K562 (cell line): ENCODE measurements at regions not wholly inside any gene's neighbourhood (a gene's known extent, or its start where the extent isn't known, plus 50 kb on each side); places are given as distances from the start of the nearest gene placed in this dataset.

ENCODE experiments used
- ATAC-seq: fragments of 200-7000 bp; cut with Tn5 transposase; 3 replicates; pipeline ENCODE4 v1.9.1; 2020; ENCODE audit warnings: moderate library complexity
- BruUV-seq: library from RNA; stranded (reverse); fragments of 400-500 nt; replicated peaks from 2 replicates; lab custom pipeline; 2021; lab: Mats Ljungman, UMichigan
- CTCF ChIA-PET: fragments of 300-600 bp; formaldehyde crosslinking; extraction: SDS; loops from one replicate; lab custom pipeline; 2021; ENCODE audit warnings: low intra/inter-chr PET ratio; lab: Yijun Ruan, JAX
- POLR2A ChIA-PET: fragments of 300-600, 350-650 bp; sonication (Branson Sonifier 250); formaldehyde crosslinking; extraction: SDS; loops from one replicate; lab custom pipeline; 2021; ENCODE audit warnings: antibody characterized with exemption, inconsistent platforms; lab: Yijun Ruan, JAX
- DNase-seq, 4 experiments: peaks; one replicate each; pipeline versions ENCODE4 v3.0.0 to v3.0.0-alpha.2; 2011 to 2018; ENCODE audit warnings: low spot score in 3 of 4, mixed read lengths in 3 of 4; ENCODE audit errors: extremely low read depth in 1 of 4
- FAIRE-seq: peaks from 2 replicates; lab custom pipeline; 2011; peaks lifted over from hg19 to GRCh38; lab: Jason Lieb, UNC
- H2AFZ ChIP-seq: 2 replicates; pipeline ENCODE4 v1.6.0; 2011; ENCODE audit warnings: low read depth, low read length, control low read depth, inconsistent platforms
- H3K27ac ChIP-seq: fragments of 200-600 bp; 3 replicates; pipeline ENCODE4 v1.8.0; 2011; ENCODE audit warnings: low read depth, mild to moderate bottlenecking, control low read depth, inconsistent platforms, low read length, moderate library complexity, mixed read lengths; ENCODE audit errors: extremely low read depth
- H3K27me3 ChIP-seq, 2 experiments: fragments of 300-600 bp in 1 of 2; 2 replicates in 1 of 2; 3 replicates in 1 of 2; pipeline versions ENCODE4 v1.6.0 to v1.8.0; 2011; ENCODE audit warnings: inconsistent platforms in 2 of 2, low read length in 2 of 2, mild to moderate bottlenecking in 1 of 2, mixed read lengths in 1 of 2, moderate library complexity in 1 of 2; ENCODE audit not compliant: control insufficient read depth in 2 of 2, insufficient read depth in 2 of 2
- H3K36me3 ChIP-seq: fragments of 300-600 bp; 3 replicates; pipeline ENCODE4 v1.8.0; 2011; ENCODE audit warnings: mild to moderate bottlenecking, low read length, inconsistent platforms; ENCODE audit not compliant: control insufficient read depth, insufficient read depth
- H3K4me1 ChIP-seq, 2 experiments: fragments of 200-600 bp in 1 of 2; replicated peaks in 1 of 2; 2 replicates in 1 of 2; 3 replicates in 1 of 2; pipeline versions ENCODE4 v1.5.1 to v1.8.0; 2011; ENCODE audit warnings: inconsistent platforms in 2 of 2, low read length in 2 of 2, mild to moderate bottlenecking in 1 of 2, mixed read lengths in 1 of 2, moderate library complexity in 1 of 2; ENCODE audit not compliant: control insufficient read depth in 2 of 2, insufficient read depth in 2 of 2
- H3K4me2 ChIP-seq: 2 replicates; pipeline ENCODE4 v1.6.1; 2011; ENCODE audit warnings: low read length, control low read depth, inconsistent platforms, mixed read lengths; ENCODE audit not compliant: insufficient read depth
- H3K4me3 ChIP-seq: fragments of 200-600 bp; sonication (generic), shearing (Covaris generic); 2 replicates; pipeline ENCODE4 v1.5.1; 2016; ENCODE audit warnings: control low read depth, inconsistent platforms
- H3K79me2 ChIP-seq: fragments of 200-600 bp; 3 replicates; pipeline ENCODE4 v1.8.0; 2011; ENCODE audit warnings: low read length, inconsistent platforms; ENCODE audit not compliant: control insufficient read depth, insufficient read depth
- H3K9ac ChIP-seq, 2 experiments: 2 replicates each; pipeline versions ENCODE4 v1.6.0 to v1.6.1; 2011; ENCODE audit warnings: low read depth in 2 of 2, low read length in 2 of 2, control low read depth in 1 of 2, inconsistent platforms in 1 of 2, mild to moderate bottlenecking in 1 of 2, mixed read lengths in 1 of 2; ENCODE audit not compliant: insufficient read depth in 1 of 2
- H3K9me1 ChIP-seq: one replicate; pipeline ENCODE4 v1.6.0; 2011; ENCODE audit warnings: inconsistent platforms, mild to moderate bottlenecking, low read length, moderate library complexity; ENCODE audit not compliant: control insufficient read depth, insufficient read depth
- H3K9me3 ChIP-seq: replicated peaks from 2 replicates; pipeline ENCODE4 v1.5.1; 2011; ENCODE audit warnings: low read depth, low read length, inconsistent platforms; ENCODE audit not compliant: control insufficient read depth, insufficient read depth
- H4K20me1 ChIP-seq: replicated peaks from 2 replicates; pipeline ENCODE4 v1.6.1; 2011; ENCODE audit warnings: low read length, inconsistent platforms, mixed read lengths; ENCODE audit not compliant: control insufficient read depth, insufficient read depth
- BACH1 ChIP-seq: fragments of 200-800 bp; sonication (Bioruptor generic); IDR thresholded peaks from 2 replicates; pipeline ENCODE4 v1.6.1; 2016; ENCODE audit warnings: missing genetic modification characterization, missing compliant biosample characterization
- CREM ChIP-seq: IDR thresholded peaks from 2 replicates; pipeline ENCODE4 v1.6.1; 2014; ENCODE audit warnings: antibody characterized with exemption, low read depth
- ETV1 ChIP-seq: fragments of 450-650 bp; conservative IDR thresholded peaks from 2 replicates; pipeline ENCODE4 v1.6.1; 2016; ENCODE audit warnings: missing genetic modification characterization, control low read depth, low read depth, missing compliant biosample characterization
- FOSL1 ChIP-seq: fragments of 200-800 bp; sonication (Bioruptor generic); conservative IDR thresholded peaks from 2 replicates; pipeline ENCODE4 v1.6.1; 2016; ENCODE audit warnings: missing genetic modification characterization, missing compliant biosample characterization
- L3MBTL2 ChIP-seq: fragments of 450-650 bp; IDR thresholded peaks from 2 replicates; pipeline ENCODE4 v1.6.1; 2016; ENCODE audit warnings: mild to moderate bottlenecking, moderate library complexity
- NBN ChIP-seq: fragments of 450-650 bp; IDR thresholded peaks from 2 replicates; pipeline ENCODE4 v1.6.1; 2016; ENCODE audit warnings: low read depth, mild to moderate bottlenecking
- RAD51 ChIP-seq: fragments of 450-650 bp; IDR thresholded peaks from 2 replicates; pipeline ENCODE4 v1.7.1; 2016; ENCODE audit warnings: low read depth, mild to moderate bottlenecking, borderline replicate concordance
- TAF7 ChIP-seq: fragments of 450-650 bp; IDR thresholded peaks from 2 replicates; pipeline ENCODE4 v1.6.1; 2016; ENCODE audit warnings: missing genetic modification characterization, missing compliant biosample characterization
- WGBS: fragments of 100-300 bp; shearing (Covaris generic); methylation state at CpG from one replicate; pipeline ENCODE4 v1.1.6; 2016; ENCODE audit warnings: low coverage, mixed read lengths; ENCODE audit not compliant: insufficient coverage; ENCODE audit errors: missing lambda C conversion rate; 5-methylcytosine and 5-hydroxymethylcytosine counted together
- in situ Hi-C: fragments of 300-500 bp; cut with MboI; formaldehyde crosslinking; loops from 4 replicates; pipeline ENCODE4 v1.15.0; 2018; ENCODE audit warnings: inconsistent platforms, mixed read lengths
- intact Hi-C: fragments of 100-400 bp; cut with micrococcal nuclease; formaldehyde crosslinking; loops from 2 replicates; pipeline ENCODE4 v1.14.2; 2022
- TF ChIP-seq, protein P1 (sequence below): sonication (generic); formaldehyde crosslinking; IDR thresholded peaks from 2 replicates; pipeline ENCODE4 v1.5.0; 2020; ENCODE audit warnings: missing genetic modification reagents

DNA sequence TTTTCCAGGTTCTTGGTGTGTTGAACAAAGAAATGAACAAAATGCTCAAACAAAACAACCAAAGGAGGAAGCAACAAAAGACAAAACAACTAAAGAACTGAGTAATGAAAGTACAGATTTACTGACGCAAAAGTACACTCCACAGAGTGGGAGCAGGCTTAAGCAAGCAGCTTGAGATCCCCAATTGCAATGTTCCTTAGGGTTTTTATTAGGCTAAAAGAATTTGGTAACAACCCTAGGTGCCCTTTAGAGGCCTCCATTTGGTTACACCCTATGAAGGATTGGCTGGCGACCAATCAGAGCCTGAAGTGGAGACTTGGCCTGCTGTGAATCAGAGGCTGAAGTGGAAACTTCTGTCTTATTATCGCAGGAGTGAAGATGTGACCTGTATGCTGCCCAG is 243.4 kb upstream of the ATP10A start:
- in situ Hi-C loops, result no loop called here
- Histone ChIP-seq H3K9ac (no peak overlapping the region), H3K27ac (no peak overlapping the region), H3K4me1 (no peaks in the 10 kb centered on the region), H3K79me2 (no peaks in the 10 kb centered on the region), H3K9me3 (no peaks in the 10 kb centered on the region), H3K4me3 (no peak overlapping the region), H4K20me1 (no peaks in the 10 kb centered on the region), H3K36me3 (no peaks in the 10 kb centered on the region), H3K27me3 (peaks cover 0 to 11% of the 10 kb centered on the region in 2 experiments; a peak in 1 of 5 replicates), H3K9me1 (no peaks in the 10 kb centered on the region), H3K4me2 (no peak overlapping the region), H2AFZ (no peak overlapping the region)
- no TSS peak for BruUV-seq
- CTCF ChIA-PET, result no interaction called here
- WGBS, result 0% methylated on average over 3 of the region's 3 CpGs
- TF ChIP-seq BACH1 (tag) (no peak), NBN (no peak)
- POLR2A ChIA-PET, result no interaction called here
- DNase-seq, result no peak
- intact Hi-C loops, result no loop called here
- no peak for ATAC-seq
- no peak for FAIRE-seq

DNA sequence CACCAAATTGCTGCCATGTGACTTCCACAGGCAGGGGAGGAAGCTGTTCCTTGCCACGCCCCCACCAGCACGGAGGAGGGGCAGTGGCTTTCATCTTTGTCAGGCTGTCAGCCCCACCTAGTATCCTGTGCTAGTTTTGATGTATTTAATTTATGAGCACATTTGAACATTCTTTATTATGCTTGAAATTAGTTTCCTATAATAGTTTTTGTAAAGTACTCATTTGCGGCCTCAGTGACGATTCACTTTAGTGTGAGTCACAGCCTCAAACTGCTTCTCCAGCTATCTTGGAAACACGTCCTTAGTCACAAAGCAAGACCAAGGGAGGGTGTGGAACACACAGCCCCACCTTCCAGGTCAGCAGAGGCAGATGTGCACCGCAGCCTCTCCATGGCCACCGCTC is 239.9 kb upstream of the ATP10A start:
- H3K27ac ChIP-seq, result no peak overlapping the region
- no TSS peak for BruUV-seq
- no peaks in the 10 kb centered on the region for H3K9me3 ChIP-seq
- FAIRE-seq (no peak), ATAC-seq (peak; percentile 82), DNase-seq (peak; percentile 14 to 26 (median 22))
- no peak overlapping the region for H3K4me3 ChIP-seq
- H3K79me2 ChIP-seq, result no peaks in the 10 kb centered on the region
- H3K9me1 ChIP-seq, result no peaks in the 10 kb centered on the region
- H2AFZ ChIP-seq, result peak overlapping the region; percentile 34; the same call in 1 of the 2 replicates
- in situ Hi-C loops (no loop called here), intact Hi-C loops (no loop called here)
- H3K4me1 ChIP-seq, result no peaks in the 10 kb centered on the region
- WGBS, result 7% methylated on average over 7 of the region's 7 CpGs
- no peaks in the 10 kb centered on the region for H3K36me3 ChIP-seq
- ChIA-PET POLR2A (interaction anchor here (0.6 to 1.3 kb wide), 2 partner anchors 9 to 15 kb away, joined by 3 to 4 read pairs; no protein-coding TSS in a partner anchor), CTCF (no interaction called here)
- no peaks in the 10 kb centered on the region for H4K20me1 ChIP-seq
- no peak overlapping the region for H3K9ac ChIP-seq
- TF ChIP-seq, protein P1, sequence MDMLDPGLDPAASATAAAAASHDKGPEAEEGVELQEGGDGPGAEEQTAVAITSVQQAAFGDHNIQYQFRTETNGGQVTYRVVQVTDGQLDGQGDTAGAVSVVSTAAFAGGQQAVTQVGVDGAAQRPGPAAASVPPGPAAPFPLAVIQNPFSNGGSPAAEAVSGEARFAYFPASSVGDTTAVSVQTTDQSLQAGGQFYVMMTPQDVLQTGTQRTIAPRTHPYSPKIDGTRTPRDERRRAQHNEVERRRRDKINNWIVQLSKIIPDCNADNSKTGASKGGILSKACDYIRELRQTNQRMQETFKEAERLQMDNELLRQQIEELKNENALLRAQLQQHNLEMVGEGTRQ (CRISPR knock-in tag), result peak; percentile 42; the same call in 1 of the 2 replicates
- TF ChIP-seq ETV1 (tag) (no peak), L3MBTL2 (peak; percentile 24; the same call in 1 of the 2 replicates), CREM (0 out of 2 replicates have a peak, but pooled peaks have one; percentile 18), FOSL1 (tag) (peak; percentile 71; the same call in 1 of the 2 replicates), TAF7 (tag) (no peak), RAD51 (peak; percentile 26; the same call in 1 of the 2 replicates)
- H3K27me3 ChIP-seq, result no peaks in the 10 kb centered on the region
- peak overlapping the region; percentile 55; the same call in 1 of the 2 replicates for H3K4me2 ChIP-seq
